ENCODE measurements at regions not wholly inside any gene's neighbourhood (a gene's known extent, or its start where the extent isn't known, plus 50 kb on each side); places are given as distances from the start of the nearest gene placed in this dataset.
A peak's percentile ranks its signal among the peaks of the same experiment; 100 is the strongest.

GRCh38 chr20:48139262-48140041 lies 354.2 kb upstream of the SULF2 start:
- TF ChIP-seq ZC3H10 (CRISPR knock-in tag; IDR thresholded peaks at IDR 0.05): peak; percentile 50; the same call in 1 of the 2 replicates
- peak; percentile 99 for TF ChIP-seq SNAI2 (CRISPR knock-in tag; IDR thresholded peaks at IDR 0.05)
- peak; percentile 89; the same call in 1 of the 2 replicates for TF ChIP-seq ZNF8 (CRISPR knock-in tag; IDR thresholded peaks at IDR 0.05)
- no peak; the same call in 1 of the 2 replicates for TF ChIP-seq RARB (CRISPR knock-in tag; IDR thresholded peaks at IDR 0.05)
- TF ChIP-seq ARNTL (CRISPR knock-in tag; IDR thresholded peaks at IDR 0.05; ENCODE audit: borderline replicate concordance, low read depth): peak; percentile 75; the same call in 1 of the 2 replicates
- peak; percentile 90 for TF ChIP-seq CREB5 (CRISPR knock-in tag; IDR thresholded peaks at IDR 0.05; ENCODE audit: low read depth)
- TF ChIP-seq PATZ1 (CRISPR knock-in tag; IDR thresholded peaks at IDR 0.05; ENCODE audit: borderline replicate concordance): peak; percentile 98; the same call in 1 of the 2 replicates
- 0 out of 2 replicates have a peak, but pooled peaks have one; percentile 19 for TF ChIP-seq BACH2 (CRISPR knock-in tag; IDR thresholded peaks at IDR 0.05; ENCODE audit: borderline replicate concordance)
- no peak for TF ChIP-seq TOX (CRISPR knock-in tag; IDR thresholded peaks at IDR 0.05; ENCODE audit: borderline replicate concordance)
- peak; percentile 99 for TF ChIP-seq GLIS3 (CRISPR knock-in tag; IDR thresholded peaks at IDR 0.05)
- TF ChIP-seq PPARA (CRISPR knock-in tag; IDR thresholded peaks at IDR 0.05; ENCODE audit: borderline replicate concordance): no peak
- peak; percentile 60; the same call in 1 of the 2 replicates for TF ChIP-seq ZNF70 (CRISPR knock-in tag; IDR thresholded peaks at IDR 0.05)
- no peak for TF ChIP-seq POU6F1 (CRISPR knock-in tag; IDR thresholded peaks at IDR 0.05; ENCODE audit: borderline replicate concordance, low read depth)
- peak; percentile 100 for TF ChIP-seq CSDC2 (CRISPR knock-in tag; IDR thresholded peaks at IDR 0.05)

Measured in SK-N-SH treated with all-trans-retinoic acid at 6 μM for 48 hours (cell line).